ENCODE measurements at regions not wholly inside any gene's neighbourhood (a gene's known extent, or its start where the extent isn't known, plus 50 kb on each side); places are given as distances from the start of the nearest gene placed in this dataset.

DNA sequence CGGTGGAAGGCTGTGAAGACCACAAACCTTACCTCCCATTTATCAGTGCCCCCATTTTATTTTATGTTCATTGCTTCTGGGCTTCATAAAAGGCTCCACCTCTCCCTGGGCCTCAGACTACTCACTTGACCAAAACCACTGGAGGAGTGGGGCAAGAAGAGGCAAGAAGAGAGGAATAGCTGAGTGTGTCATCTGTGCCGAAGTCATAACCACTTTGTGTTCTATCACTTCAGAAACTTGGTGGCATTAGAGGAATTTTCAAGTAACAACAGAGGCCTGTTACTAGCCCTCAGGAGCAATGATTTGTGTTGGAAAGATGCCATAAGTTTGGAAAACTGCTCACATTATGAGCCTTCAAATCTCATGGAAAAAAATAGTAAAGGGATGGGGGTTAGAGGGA is 88.7 kb upstream of the PIK3R1 start:
- H3K36me3 ChIP-seq (ENCODE audit: control insufficient read depth, low read length) = no peaks in the 10 kb centered on the region
- H3K27ac ChIP-seq (ENCODE audit: low read depth, low read length) = no peak overlapping the region
- H4K20me1 ChIP-seq (ENCODE audit: control insufficient read depth, insufficient read depth, low read depth, low read length) = no peaks in the 10 kb centered on the region
- no peaks in the 10 kb centered on the region for H3K9me3 ChIP-seq (ENCODE audit: control insufficient read depth, insufficient read depth, low read length)
- TF ChIP-seq, protein P1, sequence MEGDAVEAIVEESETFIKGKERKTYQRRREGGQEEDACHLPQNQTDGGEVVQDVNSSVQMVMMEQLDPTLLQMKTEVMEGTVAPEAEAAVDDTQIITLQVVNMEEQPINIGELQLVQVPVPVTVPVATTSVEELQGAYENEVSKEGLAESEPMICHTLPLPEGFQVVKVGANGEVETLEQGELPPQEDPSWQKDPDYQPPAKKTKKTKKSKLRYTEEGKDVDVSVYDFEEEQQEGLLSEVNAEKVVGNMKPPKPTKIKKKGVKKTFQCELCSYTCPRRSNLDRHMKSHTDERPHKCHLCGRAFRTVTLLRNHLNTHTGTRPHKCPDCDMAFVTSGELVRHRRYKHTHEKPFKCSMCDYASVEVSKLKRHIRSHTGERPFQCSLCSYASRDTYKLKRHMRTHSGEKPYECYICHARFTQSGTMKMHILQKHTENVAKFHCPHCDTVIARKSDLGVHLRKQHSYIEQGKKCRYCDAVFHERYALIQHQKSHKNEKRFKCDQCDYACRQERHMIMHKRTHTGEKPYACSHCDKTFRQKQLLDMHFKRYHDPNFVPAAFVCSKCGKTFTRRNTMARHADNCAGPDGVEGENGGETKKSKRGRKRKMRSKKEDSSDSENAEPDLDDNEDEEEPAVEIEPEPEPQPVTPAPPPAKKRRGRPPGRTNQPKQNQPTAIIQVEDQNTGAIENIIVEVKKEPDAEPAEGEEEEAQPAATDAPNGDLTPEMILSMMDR (IDR thresholded peaks at IDR 0.05; ENCODE audit: low read depth, low read length, poor library complexity, severe bottlenecking) = no peak
- no peak for TF ChIP-seq EZH2phosphoT487 (IDR thresholded peaks at IDR 0.05; ENCODE audit: borderline replicate concordance, low read length)
- H3K4me2 ChIP-seq (ENCODE audit: low read length) = no peak overlapping the region
- no peaks in the 10 kb centered on the region for H3F3A ChIP-seq (ENCODE audit: control insufficient read depth, insufficient read depth)
- no peaks in the 10 kb centered on the region for H3K4me1 ChIP-seq (ENCODE audit: control insufficient read depth, low read length)
- no peaks in the 10 kb centered on the region for H3K9me2 ChIP-seq (replicated peaks; ENCODE audit: control insufficient read depth, low read length)
- H3K27me3 ChIP-seq (ENCODE audit: control insufficient read depth, low read length) = peaks cover 2% of the 10 kb centered on the region; the same call in 1 of the 2 replicates
- no peak overlapping the region for H3K4me3 ChIP-seq (ENCODE audit: low read length)
- no peaks in the 10 kb centered on the region for H3K79me2 ChIP-seq (ENCODE audit: control insufficient read depth, low read length)

DNA sequence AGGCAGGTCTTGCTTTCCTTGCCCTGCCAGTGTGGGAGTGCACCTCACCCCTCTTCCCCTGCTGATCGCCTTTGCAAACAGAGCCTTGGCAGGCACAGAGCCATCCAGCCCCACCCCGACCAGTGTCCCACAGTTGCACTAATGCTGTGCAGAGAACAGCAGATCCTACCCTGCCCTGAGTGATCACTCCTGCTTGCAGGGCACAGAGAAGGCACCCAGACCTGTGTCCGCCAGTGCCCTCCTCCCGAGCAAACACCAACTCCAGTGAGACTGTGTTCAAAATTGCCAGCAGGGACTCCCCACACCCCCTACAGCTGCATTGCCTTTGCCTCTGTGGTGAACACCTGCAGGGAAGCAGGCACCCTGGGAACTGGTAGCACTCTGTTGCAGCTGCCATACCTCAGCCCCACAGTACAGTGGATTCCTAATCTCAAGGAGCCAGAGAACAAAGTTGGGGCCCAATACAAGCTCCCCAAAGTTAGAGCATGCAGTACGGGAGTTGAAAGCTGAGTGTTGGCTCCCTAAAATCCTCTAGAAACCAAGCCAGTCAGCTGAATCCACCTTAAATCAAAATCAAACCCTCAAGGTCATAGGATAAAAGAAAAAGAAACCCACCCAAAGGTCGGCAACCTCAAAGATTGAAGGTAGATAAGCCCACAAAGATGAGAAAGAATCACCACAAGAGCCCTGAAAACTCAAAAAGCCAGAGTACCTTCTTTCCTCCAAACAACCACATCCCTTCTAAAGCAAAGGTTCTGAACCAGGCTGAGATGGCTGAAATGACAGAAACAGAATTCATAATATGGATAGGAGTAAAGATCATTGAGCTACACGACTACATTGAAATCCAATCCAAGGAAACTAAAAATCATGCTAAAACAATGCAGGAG is 92.9 kb upstream of the PIK3R1 start:
- H3K9me3 ChIP-seq (ENCODE audit: control insufficient read depth, insufficient read depth, low read length) = no peaks in the 10 kb centered on the region
- no peaks in the 10 kb centered on the region for H4K20me1 ChIP-seq (ENCODE audit: control insufficient read depth, insufficient read depth, low read depth, low read length)
- no peak for TF ChIP-seq EZH2phosphoT487 (IDR thresholded peaks at IDR 0.05; ENCODE audit: borderline replicate concordance, low read length)
- TF ChIP-seq, protein P1 (IDR thresholded peaks at IDR 0.05; ENCODE audit: low read depth, low read length, poor library complexity, severe bottlenecking) = no peak
- H3K79me2 ChIP-seq (ENCODE audit: control insufficient read depth, low read length) = no peaks in the 10 kb centered on the region
- H3K9me2 ChIP-seq (replicated peaks; ENCODE audit: control insufficient read depth, low read length) = no peaks in the 10 kb centered on the region
- no peak overlapping the region for H3K27ac ChIP-seq (ENCODE audit: low read depth, low read length)
- no peaks in the 10 kb centered on the region for H3K36me3 ChIP-seq (ENCODE audit: control insufficient read depth, low read length)
- no peaks in the 10 kb centered on the region for H3F3A ChIP-seq (ENCODE audit: control insufficient read depth, insufficient read depth)
- H3K4me2 ChIP-seq (ENCODE audit: low read length) = no peak overlapping the region
- H3K4me3 ChIP-seq (ENCODE audit: low read length) = no peak overlapping the region
- no peaks in the 10 kb centered on the region for H3K4me1 ChIP-seq (ENCODE audit: control insufficient read depth, low read length)
- no peaks in the 10 kb centered on the region for H3K27me3 ChIP-seq (ENCODE audit: control insufficient read depth, low read length)

DNA sequence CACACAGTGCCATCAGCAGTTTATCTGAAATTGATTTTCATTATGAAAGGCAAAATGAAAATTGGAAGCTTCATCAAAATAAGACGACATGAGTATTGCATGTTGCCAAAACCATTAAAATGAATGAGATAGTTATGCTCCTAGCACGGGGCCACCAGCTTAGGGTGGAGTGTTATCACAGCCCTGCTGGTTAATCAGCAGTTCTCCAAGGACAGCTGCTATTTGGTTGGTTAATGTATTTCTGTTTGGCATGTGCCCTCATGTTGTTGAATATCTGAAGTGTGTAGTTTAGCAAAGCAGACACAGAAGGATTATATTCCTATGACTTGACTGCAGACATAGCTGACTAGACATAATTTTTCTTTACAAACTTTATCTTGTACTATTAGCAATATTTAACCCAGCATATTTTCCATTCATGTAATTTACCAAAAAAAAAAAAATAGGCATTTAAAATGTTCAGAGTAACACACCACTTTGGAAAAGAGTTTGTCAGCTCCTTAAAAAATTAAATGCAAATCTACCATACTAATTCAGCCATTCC is 98.6 kb upstream of the PIK3R1 start:
- Histone ChIP-seq H3K4me1 (ENCODE audit: control insufficient read depth, low read length) (no peaks in the 10 kb centered on the region), H3K4me3 (ENCODE audit: low read length) (no peak overlapping the region), H3K36me3 (ENCODE audit: control insufficient read depth, low read length) (no peaks in the 10 kb centered on the region), H3K9me2 (replicated peaks; ENCODE audit: control insufficient read depth, low read length) (no peaks in the 10 kb centered on the region), H3K9me3 (ENCODE audit: control insufficient read depth, insufficient read depth, low read length) (no peaks in the 10 kb centered on the region), H3K79me2 (ENCODE audit: control insufficient read depth, low read length) (no peaks in the 10 kb centered on the region), H3K4me2 (ENCODE audit: low read length) (no peak overlapping the region), H3F3A (ENCODE audit: control insufficient read depth, insufficient read depth) (no peaks in the 10 kb centered on the region), H3K27ac (ENCODE audit: low read depth, low read length) (no peak overlapping the region), H3K27me3 (ENCODE audit: control insufficient read depth, low read length) (peaks cover 3% of the 10 kb centered on the region; the same call in 1 of the 2 replicates), H4K20me1 (ENCODE audit: control insufficient read depth, insufficient read depth, low read depth, low read length) (no peaks in the 10 kb centered on the region)
- TF ChIP-seq EZH2phosphoT487 (IDR thresholded peaks at IDR 0.05; ENCODE audit: borderline replicate concordance, low read length) = no peak
- TF ChIP-seq, protein P1 (IDR thresholded peaks at IDR 0.05; ENCODE audit: low read depth, low read length, poor library complexity, severe bottlenecking) = no peak

Measured in DOHH2 (cell line).